Sigmoid colon (tissue), 4 donors: ENCODE measurements at regions not wholly inside any gene's neighbourhood (a gene's known extent, or its start where the extent isn't known, plus 50 kb on each side); places are given as distances from the start of the nearest gene placed in this dataset.

Experiments used
- EP300 ChIP-seq, 4 donors: sonication (generic); formaldehyde crosslinking; IDR thresholded peaks; one replicate each; pipeline ENCODE4 v1.6.1; 2017; ENCODE audit warnings: antibody characterized with exemption in 4 of 4
- POLR2A ChIP-seq, 2 donors: fragments of 450-650 bp; IDR thresholded peaks; one replicate each; pipeline ENCODE4 v1.6.1; 2016; ENCODE audit warnings: antibody characterized with exemption in 2 of 2, mild to moderate bottlenecking in 2 of 2, moderate library complexity in 2 of 2
- TF ChIP-seq, protein P1 (sequence below), 4 experiments: fragments of 450-650 bp in 3 of 4; fragments of 200-600 bp in 1 of 4; IDR thresholded peaks; one replicate each; pipeline ENCODE4 v1.5.1; 2016 to 2019; ENCODE audit warnings: antibody characterized with exemption in 4 of 4, mild to moderate bottlenecking in 3 of 4, moderate library complexity in 2 of 4

DNA sequence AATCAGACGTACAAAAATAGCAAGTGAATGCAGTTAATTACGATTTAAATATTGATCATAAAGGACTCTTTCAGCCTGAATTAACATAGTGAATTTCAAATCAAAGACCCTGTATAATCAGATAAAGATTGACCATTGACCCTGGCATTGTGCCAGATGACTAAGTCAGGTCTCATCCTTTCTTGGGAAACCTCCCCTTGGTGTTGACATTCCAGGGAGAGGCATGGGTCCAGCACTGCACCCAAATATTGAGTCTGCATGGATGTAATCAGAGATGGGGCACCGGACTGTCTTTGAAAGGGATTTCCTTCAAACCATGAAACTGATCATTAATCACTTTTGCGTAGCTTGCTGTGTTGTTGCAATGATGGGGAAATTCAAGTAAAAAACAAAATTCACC lies 1138.2 kb downstream of the BCL11B start:
- TF ChIP-seq EP300 (IDR thresholded peaks at IDR 0.05): no peak
- TF ChIP-seq, protein P1, sequence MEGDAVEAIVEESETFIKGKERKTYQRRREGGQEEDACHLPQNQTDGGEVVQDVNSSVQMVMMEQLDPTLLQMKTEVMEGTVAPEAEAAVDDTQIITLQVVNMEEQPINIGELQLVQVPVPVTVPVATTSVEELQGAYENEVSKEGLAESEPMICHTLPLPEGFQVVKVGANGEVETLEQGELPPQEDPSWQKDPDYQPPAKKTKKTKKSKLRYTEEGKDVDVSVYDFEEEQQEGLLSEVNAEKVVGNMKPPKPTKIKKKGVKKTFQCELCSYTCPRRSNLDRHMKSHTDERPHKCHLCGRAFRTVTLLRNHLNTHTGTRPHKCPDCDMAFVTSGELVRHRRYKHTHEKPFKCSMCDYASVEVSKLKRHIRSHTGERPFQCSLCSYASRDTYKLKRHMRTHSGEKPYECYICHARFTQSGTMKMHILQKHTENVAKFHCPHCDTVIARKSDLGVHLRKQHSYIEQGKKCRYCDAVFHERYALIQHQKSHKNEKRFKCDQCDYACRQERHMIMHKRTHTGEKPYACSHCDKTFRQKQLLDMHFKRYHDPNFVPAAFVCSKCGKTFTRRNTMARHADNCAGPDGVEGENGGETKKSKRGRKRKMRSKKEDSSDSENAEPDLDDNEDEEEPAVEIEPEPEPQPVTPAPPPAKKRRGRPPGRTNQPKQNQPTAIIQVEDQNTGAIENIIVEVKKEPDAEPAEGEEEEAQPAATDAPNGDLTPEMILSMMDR (IDR thresholded peaks at IDR 0.05): no peak
- no peak for TF ChIP-seq POLR2A (IDR thresholded peaks at IDR 0.05)
